Gastroesophageal sphincter (tissue), 3 donors: ENCODE measurements at regions not wholly inside any gene's neighbourhood (a gene's known extent, or its start where the extent isn't known, plus 50 kb on each side); places are given as distances from the start of the nearest gene placed in this dataset.

ENCODE experiments used
- CTCF ChIP-seq, 4 experiments: fragments of 200-600 bp in 2 of 4; fragments of 450-650 bp in 2 of 4; sonication (generic) in 1 of 4; IDR thresholded peaks; one replicate each; pipeline ENCODE4 v1.5.1; 2017 to 2019; ENCODE audit warnings: antibody characterized with exemption in 4 of 4, mild to moderate bottlenecking in 2 of 4, moderate library complexity in 2 of 4
- EP300 ChIP-seq: sonication (generic); formaldehyde crosslinking; IDR thresholded peaks from one replicate; pipeline ENCODE4 v1.6.1; 2017; ENCODE audit warnings: antibody characterized with exemption, mild to moderate bottlenecking
- POLR2A ChIP-seq, 2 donors: fragments of 450-650 bp; IDR thresholded peaks; one replicate each; pipeline ENCODE4 v1.6.1; 2017; ENCODE audit warnings: antibody characterized with exemption in 2 of 2, mild to moderate bottlenecking in 2 of 2, moderate library complexity in 1 of 2
- POLR2AphosphoS5 ChIP-seq: sonication (generic); formaldehyde crosslinking; IDR thresholded peaks from one replicate; pipeline ENCODE4 v1.6.1; 2017; ENCODE audit warnings: antibody characterized with exemption

GRCh38 chr3:182180654-182181385, 469.1 kb downstream of the SOX2 start:
- TF ChIP-seq CTCF (IDR thresholded peaks at IDR 0.05) (no peak), POLR2A (IDR thresholded peaks at IDR 0.05) (no peak), POLR2AphosphoS5 (no peak), EP300 (no peak)
